ENCODE measurements at regions not wholly inside any gene's neighbourhood (a gene's known extent, or its start where the extent isn't known, plus 50 kb on each side); places are given as distances from the start of the nearest gene placed in this dataset.
"Not testable (repeated sequence)": the region's sequence is repeated elsewhere in the genome, so short reads cannot be mapped to it uniquely, and the experiment has no call there.

- DNase-seq (ENCODE audit: low read depth): no peak
Observed at GRCh38 chr6:139446138-139446715, 71.8 kb upstream of the CITED2 start.

GRCh38 chr6:139444273-139444787 lies 69.9 kb upstream of the CITED2 start:
- DNase-seq (ENCODE audit: low read depth): not testable (repeated sequence)

DNA sequence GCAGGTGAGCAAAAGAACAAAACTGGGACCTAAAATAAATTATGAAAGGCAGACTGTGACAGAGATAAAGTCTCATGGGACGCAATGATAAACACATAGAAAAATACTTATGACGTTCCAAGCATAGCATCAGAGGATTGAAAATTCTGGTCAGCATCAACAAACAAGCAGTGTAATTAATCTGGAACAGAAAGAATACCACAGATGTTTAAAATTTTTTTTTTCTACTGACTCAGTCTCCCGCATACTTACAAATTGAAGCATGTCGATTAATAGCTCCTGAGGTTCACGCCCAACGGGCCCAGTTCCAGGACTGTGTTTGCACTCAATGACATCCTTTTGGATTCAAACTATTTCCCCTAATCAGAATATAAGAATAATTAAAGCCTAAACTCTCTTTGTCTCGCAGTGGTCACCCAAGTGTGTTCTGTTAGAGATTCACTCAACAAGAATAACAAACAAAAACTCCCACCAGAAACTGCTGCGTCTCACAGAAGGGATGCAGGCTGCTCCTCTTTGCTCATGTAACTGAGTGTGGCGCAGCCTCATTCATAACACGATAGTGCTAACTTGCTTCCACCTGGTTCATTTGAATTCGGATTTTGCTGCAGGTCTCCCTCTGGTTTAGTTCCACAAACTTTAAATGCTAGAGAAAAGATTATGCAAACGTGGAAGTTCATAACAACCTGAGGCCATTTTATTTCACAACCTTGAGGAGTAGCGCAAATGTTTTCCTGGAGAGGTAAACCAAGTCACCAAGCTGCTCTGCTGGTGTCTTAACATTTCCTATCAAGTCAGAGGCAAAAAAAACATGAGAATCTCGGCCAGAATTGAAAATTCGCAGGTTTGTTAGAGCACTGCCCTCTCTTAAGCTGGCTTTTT lies 69.0 kb upstream of the CITED2 start:
- no peak for DNase-seq (ENCODE audit: low read depth)

GRCh38 chr6:139442188-139442671 lies 67.8 kb upstream of the CITED2 start:
- DNase-seq (ENCODE audit: low read depth): no peak

DNA sequence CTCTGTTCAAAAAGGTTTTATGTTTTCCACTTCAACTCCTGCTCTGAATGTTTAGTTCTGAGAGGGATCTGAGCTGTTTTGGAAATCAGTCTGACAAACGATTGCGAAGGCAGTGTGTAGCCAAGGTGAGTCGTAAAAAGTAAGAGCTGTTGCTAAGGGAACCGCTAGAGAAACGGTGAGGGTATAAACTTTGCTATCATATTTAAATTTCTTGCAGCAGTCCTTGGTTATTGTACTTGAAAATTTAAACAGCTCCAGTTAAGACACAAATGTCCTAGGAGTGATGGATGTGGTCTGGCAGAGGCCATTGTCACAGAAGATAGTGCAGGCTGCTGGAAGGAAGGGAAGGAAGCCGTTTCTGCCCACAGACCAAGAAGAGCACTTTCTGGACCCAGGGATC lies 64.9 kb upstream of the CITED2 start:
- DNase-seq (ENCODE audit: low read depth): no peak

GRCh38 chr6:139438775-139439174 lies 64.3 kb upstream of the CITED2 start:
- no peak for DNase-seq (ENCODE audit: low read depth)

DNA sequence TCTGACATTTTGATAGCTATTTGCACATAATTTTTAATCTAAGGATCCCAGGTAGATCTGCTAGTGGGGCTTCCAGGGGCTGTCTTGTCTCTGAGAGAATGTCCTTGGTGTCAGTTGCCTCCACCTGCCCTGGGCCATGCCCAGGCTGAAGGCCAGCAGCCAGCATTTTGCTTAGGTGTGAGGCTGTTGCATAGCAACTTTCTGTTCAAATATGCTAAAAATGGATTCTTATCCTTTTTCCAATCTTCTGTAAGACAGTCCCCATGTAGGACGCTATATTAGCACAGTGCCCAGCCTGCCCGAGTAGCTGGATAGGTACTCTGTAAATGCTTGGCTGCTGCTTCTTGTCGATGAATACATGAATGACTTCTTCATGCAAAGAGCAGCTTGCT lies 62.5 kb upstream of the CITED2 start:
- DNase-seq (ENCODE audit: low read depth): no peak

GRCh38 chr6:139436200-139436956 lies 61.9 kb upstream of the CITED2 start:
- DNase-seq (ENCODE audit: low read depth): peak; percentile 77

GRCh38 chr6:139433631-139434419 lies 59.4 kb upstream of the CITED2 start:
- DNase-seq (ENCODE audit: low read depth): no peak

DNA sequence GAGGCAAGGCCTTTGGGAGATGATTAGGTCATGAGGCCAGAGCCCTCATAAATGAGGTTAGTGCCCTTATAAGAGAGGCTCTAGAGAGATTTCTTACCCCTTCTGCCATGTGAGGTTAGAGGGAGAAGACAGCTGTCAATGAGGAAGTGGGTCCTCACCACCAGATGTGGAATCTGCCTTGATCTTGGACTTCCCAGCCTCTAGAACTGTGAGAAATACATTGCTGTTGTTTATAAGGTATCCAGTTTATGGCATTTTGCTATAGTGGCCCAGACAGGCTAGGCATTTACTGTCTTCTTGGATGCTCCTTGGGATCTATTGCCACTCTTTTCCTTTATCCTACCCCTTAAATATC lies 57.1 kb upstream of the CITED2 start:
- no peak for DNase-seq (ENCODE audit: low read depth)

- no peak for DNase-seq (ENCODE audit: low read depth)
Observed at GRCh38 chr6:139430899-139431601, 56.6 kb upstream of the CITED2 start.

GRCh38 chr6:139429580-139430145 lies 55.2 kb upstream of the CITED2 start:
- DNase-seq (ENCODE audit: low read depth): no peak

- no peak for DNase-seq (ENCODE audit: low read depth)
Observed at GRCh38 chr6:139427199-139427598, 52.8 kb upstream of the CITED2 start.

DNA sequence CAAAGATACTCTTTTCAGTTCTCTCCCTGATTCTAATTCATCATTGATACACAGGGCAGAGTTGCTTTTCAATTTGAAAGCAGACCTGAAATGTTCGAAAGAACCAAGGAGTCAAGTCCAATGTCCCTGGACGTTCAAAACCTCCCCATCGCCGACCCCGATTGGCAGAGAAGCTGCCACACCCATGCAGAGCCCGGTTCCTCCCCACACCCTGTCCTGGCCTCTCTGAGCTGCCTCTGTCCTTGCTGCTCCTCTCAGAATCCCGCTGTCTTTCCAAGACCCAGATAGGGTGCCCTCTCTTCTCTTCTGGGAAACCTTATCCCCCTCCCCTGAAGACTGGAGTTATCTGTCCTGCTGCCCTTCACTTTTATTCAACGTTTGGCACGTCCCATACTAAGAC lies 52.3 kb upstream of the CITED2 start:
- DNase-seq (ENCODE audit: low read depth): no peak

- no peak for DNase-seq (ENCODE audit: low read depth)
Observed at GRCh38 chr6:139425780-139426179, 51.3 kb upstream of the CITED2 start.

- no peak for DNase-seq (ENCODE audit: low read depth)
Observed at GRCh38 chr6:139423971-139424667, 49.7 kb upstream of the CITED2 start.

Measured in RPMI7951 (cell line).